Trophoblast cell (in vitro differentiated cells and primary cell): ENCODE measurements at regions not wholly inside any gene's neighbourhood (a gene's known extent, or its start where the extent isn't known, plus 50 kb on each side); places are given as distances from the start of the nearest gene placed in this dataset.
A peak's percentile ranks its signal among the peaks of the same experiment; 100 is the strongest.

Source experiments
- DNase-seq, 2 donors: peaks; one replicate each; pipeline ENCODE4 v3.0.0-alpha.2; 2016
- H2AFZ ChIP-seq: 2 replicates; pipeline ENCODE4 v1.6.1; 2013; ENCODE audit warnings: low read length, moderate library complexity, mild to moderate bottlenecking; ENCODE audit not compliant: insufficient read depth, poor library complexity
- H2AK5ac ChIP-seq: 2 replicates; pipeline ENCODE4 v1.6.1; 2013; ENCODE audit warnings: mild to moderate bottlenecking, low read length
- H2BK120ac ChIP-seq: 2 replicates; pipeline ENCODE4 v1.6.1; 2013; ENCODE audit warnings: low read length, mild to moderate bottlenecking, moderate library complexity; ENCODE audit not compliant: insufficient read depth, poor library complexity
- H2BK12ac ChIP-seq: 2 replicates; pipeline ENCODE4 v1.6.1; 2013; ENCODE audit warnings: mild to moderate bottlenecking, low read length, moderate library complexity
- H2BK5ac ChIP-seq: 2 replicates; pipeline ENCODE4 v1.6.1; 2013; ENCODE audit warnings: low read length, low read depth, moderate library complexity, mild to moderate bottlenecking; ENCODE audit not compliant: poor library complexity
- H3K14ac ChIP-seq: 2 replicates; pipeline ENCODE4 v1.6.1; 2013; ENCODE audit warnings: mild to moderate bottlenecking, low read length
- H3K18ac ChIP-seq: 2 replicates; pipeline ENCODE4 v1.6.1; 2013; ENCODE audit warnings: mild to moderate bottlenecking, low read length
- H3K23ac ChIP-seq: 2 replicates; pipeline ENCODE4 v1.6.1; 2013; ENCODE audit warnings: low read length
- H3K27ac ChIP-seq: 2 replicates; pipeline ENCODE4 v1.5.1; 2013; ENCODE audit warnings: low read depth, mild to moderate bottlenecking, inconsistent platforms, low read length, moderate library complexity
- H3K27me3 ChIP-seq: 2 replicates; pipeline ENCODE4 v1.6.1; 2013; ENCODE audit warnings: inconsistent platforms, mild to moderate bottlenecking, low read length, moderate library complexity; ENCODE audit not compliant: insufficient read depth
- H3K36me3 ChIP-seq, 2 experiments: 1 replicate in 1 of 2; 2 replicates in 1 of 2; pipeline ENCODE4 v1.6.1; 2013; ENCODE audit warnings: low read length in 2 of 2, mild to moderate bottlenecking in 2 of 2, moderate library complexity in 1 of 2; ENCODE audit not compliant: insufficient read depth in 2 of 2, control insufficient read depth in 1 of 2
- H3K4ac ChIP-seq: 2 replicates; pipeline ENCODE4 v1.6.1; 2013; ENCODE audit warnings: low read depth, mild to moderate bottlenecking, low read length, moderate library complexity
- H3K4me1 ChIP-seq, 2 experiments: 1 replicate in 1 of 2; 2 replicates in 1 of 2; pipeline ENCODE4 v1.6.1; 2013; ENCODE audit warnings: low read length in 2 of 2, mild to moderate bottlenecking in 2 of 2, moderate library complexity in 1 of 2; ENCODE audit not compliant: insufficient read depth in 2 of 2, control insufficient read depth in 1 of 2
- H3K4me2 ChIP-seq: 2 replicates; pipeline ENCODE4 v1.6.1; 2013; ENCODE audit warnings: inconsistent platforms, mild to moderate bottlenecking, low read length, moderate library complexity
- H3K4me3 ChIP-seq: 2 replicates; pipeline ENCODE4 v1.5.1; 2013; ENCODE audit warnings: mild to moderate bottlenecking, low read depth, low read length, inconsistent platforms
- H3K79me1 ChIP-seq: one replicate; pipeline ENCODE4 v1.6.1; 2013; ENCODE audit warnings: low read length
- H3K79me2 ChIP-seq: 2 replicates; pipeline ENCODE4 v1.6.1; 2013; ENCODE audit warnings: low read length, mild to moderate bottlenecking; ENCODE audit not compliant: control insufficient read depth, insufficient read depth, poor library complexity
- H3K9ac ChIP-seq: 2 replicates; pipeline ENCODE4 v1.6.1; 2013; ENCODE audit warnings: mild to moderate bottlenecking, low read length
- H3K9me3 ChIP-seq: 2 replicates; pipeline ENCODE4 v1.6.1; 2013; ENCODE audit warnings: low read depth, mild to moderate bottlenecking, control low read depth, inconsistent platforms, low read length; ENCODE audit not compliant: insufficient read depth
- H4K12ac ChIP-seq: 2 replicates; pipeline ENCODE4 v1.6.1; 2013; ENCODE audit warnings: low read depth, mild to moderate bottlenecking, low read length, moderate library complexity
- H4K8ac ChIP-seq: 2 replicates; pipeline ENCODE4 v1.6.1; 2013; ENCODE audit warnings: low read depth, mild to moderate bottlenecking, low read length, moderate library complexity
- H4K91ac ChIP-seq: one replicate; pipeline ENCODE4 v1.6.1; 2013; ENCODE audit warnings: low read depth, mild to moderate bottlenecking, low read length, moderate library complexity
- WGBS: extraction: QIAGEN DNeasy Blood & Tissue Kit; methylation state at CpG from one replicate; pipeline ENCODE4 v1.1.7; 2013; ENCODE audit warnings: missing lambda C conversion rate; ENCODE audit not compliant: insufficient read length, insufficient coverage; ENCODE audit errors: extremely low coverage; 5-methylcytosine and 5-hydroxymethylcytosine counted together

DNA sequence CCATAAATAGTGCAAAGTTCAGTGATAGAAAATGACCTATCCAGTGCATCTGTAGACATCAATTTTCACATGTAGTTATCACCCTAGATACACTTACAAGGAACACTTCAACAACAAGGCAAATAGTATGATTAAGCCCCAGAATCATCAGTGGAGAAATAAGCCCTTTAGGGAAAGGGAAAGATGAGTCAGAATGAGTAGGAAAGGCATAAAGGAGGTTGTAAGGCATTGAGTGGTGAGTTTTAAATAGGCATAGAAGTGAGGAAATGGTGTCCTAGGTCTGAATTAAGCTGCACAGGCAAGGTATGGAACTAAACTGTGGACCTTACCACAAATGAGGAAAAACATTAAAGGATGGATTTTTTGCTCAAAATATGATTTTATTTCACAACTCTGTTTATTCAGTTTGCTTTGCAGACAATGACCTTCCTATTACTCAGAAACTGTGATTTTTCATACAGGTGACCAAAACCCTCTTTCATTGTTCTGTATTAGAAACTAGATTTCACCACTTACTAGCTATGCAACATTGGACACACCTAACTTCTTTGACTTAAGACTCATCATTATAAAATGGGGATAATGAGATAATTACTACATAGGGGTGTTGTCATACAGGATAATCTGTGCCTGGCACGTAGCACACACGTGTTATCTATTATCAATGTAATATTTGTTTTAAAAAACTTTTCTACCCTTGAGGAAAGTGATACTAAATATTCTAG, 57.0 kb upstream of the MAP9 start:
- Histone ChIP-seq H2BK12ac (no peak overlapping the region), H3K79me1 (no peaks in the 10 kb centered on the region), H3K9ac (no peak overlapping the region), H4K12ac (no peak overlapping the region), H3K23ac (no peak overlapping the region), H2AFZ (no peak overlapping the region), H4K91ac (no peak overlapping the region), H2BK120ac (no peak overlapping the region), H3K79me2 (no peaks in the 10 kb centered on the region), H3K4me3 (no peak overlapping the region), H3K4me1 (no peaks in the 10 kb centered on the region), H3K4me2 (no peak overlapping the region), H3K9me3 (no peaks in the 10 kb centered on the region), H4K8ac (no peak overlapping the region), H2BK5ac (no peak overlapping the region), H3K36me3 (no peaks in the 10 kb centered on the region), H3K27me3 (no peaks in the 10 kb centered on the region), H3K4ac (no peak overlapping the region), H2AK5ac (no peak overlapping the region), H3K18ac (no peak overlapping the region), H3K14ac (no peak overlapping the region), H3K27ac (no peak overlapping the region)
- no CpG with 5 or more reads among the region's 2 CpGs for WGBS
- peak; percentile 13 to 50 for DNase-seq

DNA sequence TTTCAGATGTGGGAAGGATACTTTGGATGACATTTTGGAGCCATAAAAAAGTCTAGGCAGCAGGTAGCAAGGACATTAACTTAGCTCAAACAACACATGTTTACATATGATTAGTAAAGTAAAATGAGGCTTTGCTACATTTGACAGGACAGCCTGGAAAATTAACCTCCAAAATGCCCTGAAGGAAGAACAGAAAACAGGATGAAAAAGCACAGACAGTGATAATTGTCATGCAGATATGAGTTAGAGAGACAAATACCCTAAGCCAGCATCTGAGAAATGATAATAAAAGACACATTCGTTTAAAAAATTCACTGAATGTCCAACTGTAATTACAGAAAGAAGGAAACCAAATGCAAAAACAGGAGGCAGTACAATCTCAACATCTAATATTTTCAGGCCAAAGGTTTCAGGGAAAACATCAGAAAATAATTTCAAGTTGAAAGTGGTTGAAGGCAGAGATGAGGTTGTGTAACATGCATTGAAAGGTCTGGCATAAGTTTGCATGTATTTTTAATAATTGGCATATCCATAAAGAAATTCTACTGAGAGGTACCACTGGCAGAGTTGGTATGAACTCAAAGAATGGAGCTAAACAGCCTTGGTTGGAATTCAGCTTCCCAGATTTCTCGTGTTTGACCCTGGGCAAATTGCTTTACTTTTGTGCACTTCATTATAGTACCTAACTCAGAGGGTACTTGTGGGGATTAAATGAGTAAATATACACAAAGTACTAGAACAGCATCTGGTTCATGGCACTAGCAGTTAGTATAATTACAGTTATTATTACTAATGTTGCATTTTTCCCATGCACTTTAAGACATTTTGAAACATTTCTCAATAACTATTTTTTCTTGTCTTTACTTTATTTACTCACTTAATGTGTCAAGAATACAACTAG, 54.4 kb upstream of the MAP9 start:
- Histone ChIP-seq H2AFZ (no peak overlapping the region), H4K8ac (no peak overlapping the region), H2BK5ac (no peak overlapping the region), H2AK5ac (no peak overlapping the region), H3K27ac (no peak overlapping the region), H3K9me3 (peaks cover 2% of the 10 kb centered on the region), H3K36me3 (no peaks in the 10 kb centered on the region), H2BK120ac (no peak overlapping the region), H3K9ac (no peak overlapping the region), H2BK12ac (no peak overlapping the region), H3K4ac (no peak overlapping the region), H4K12ac (no peak overlapping the region), H3K23ac (no peak overlapping the region), H3K4me3 (no peak overlapping the region), H3K18ac (no peak overlapping the region), H3K4me2 (no peak overlapping the region), H3K79me1 (no peaks in the 10 kb centered on the region), H3K14ac (no peak overlapping the region), H3K79me2 (no peaks in the 10 kb centered on the region), H4K91ac (no peak overlapping the region), H3K4me1 (no peaks in the 10 kb centered on the region), H3K27me3 (no peaks in the 10 kb centered on the region)
- no CpG with 5 or more reads among the region's 2 CpGs for WGBS
- DNase-seq, result no peak

DNA sequence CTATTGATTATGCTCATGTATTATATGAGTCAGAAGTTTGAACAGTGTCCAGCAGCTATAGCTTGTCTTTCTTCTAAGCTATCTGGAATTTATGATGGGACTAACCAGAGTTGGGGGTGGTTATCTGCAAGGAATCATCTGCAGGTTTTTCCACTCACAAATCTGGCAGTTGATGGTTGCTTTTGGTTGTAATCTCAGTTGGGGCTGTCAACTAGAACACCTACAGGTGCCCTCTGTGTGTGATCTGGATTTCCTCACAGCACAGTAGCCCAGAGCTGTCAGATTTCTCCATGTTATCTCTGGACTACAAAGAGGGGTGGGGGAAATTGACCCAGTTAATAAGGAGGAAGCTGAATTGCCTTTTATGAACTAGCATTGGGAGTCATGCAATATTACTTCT, 51.4 kb upstream of the MAP9 start:
- Histone ChIP-seq H3K4me2 (no peak overlapping the region), H3K79me1 (no peaks in the 10 kb centered on the region), H4K12ac (no peak overlapping the region), H2BK5ac (no peak overlapping the region), H4K8ac (no peak overlapping the region), H2AFZ (no peak overlapping the region), H2BK120ac (no peak overlapping the region), H3K4me3 (no peak overlapping the region), H3K14ac (no peak overlapping the region), H2AK5ac (no peak overlapping the region), H3K18ac (no peak overlapping the region), H3K23ac (no peak overlapping the region), H3K27ac (no peak overlapping the region), H3K4ac (no peak overlapping the region), H4K91ac (no peak overlapping the region), H3K36me3 (no peaks in the 10 kb centered on the region), H2BK12ac (no peak overlapping the region), H3K4me1 (no peaks in the 10 kb centered on the region), H3K9me3 (peaks cover 2% of the 10 kb centered on the region), H3K79me2 (no peaks in the 10 kb centered on the region), H3K9ac (no peak overlapping the region), H3K27me3 (no peaks in the 10 kb centered on the region)
- no peak for DNase-seq

DNA sequence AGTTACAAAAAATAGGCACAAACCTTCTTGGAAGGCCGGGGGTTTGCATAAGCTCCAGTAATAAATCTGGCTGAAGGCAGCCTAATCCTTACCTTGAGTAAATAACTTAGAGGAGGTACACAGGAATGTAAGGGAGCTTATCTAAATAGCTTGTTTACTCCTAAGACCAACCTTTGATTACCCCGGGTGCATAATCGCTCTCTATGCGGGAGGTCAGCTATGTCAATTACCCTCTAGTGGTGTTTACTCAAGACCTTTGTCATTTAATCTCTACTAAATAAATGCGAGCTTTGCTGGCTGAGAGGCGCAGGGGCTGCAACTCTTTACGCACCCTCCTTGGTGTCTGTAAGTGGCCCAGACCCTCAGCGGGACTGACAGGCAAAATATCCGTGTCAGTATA, 50.2 kb upstream of the MAP9 start:
- no peak overlapping the region for H3K14ac ChIP-seq
- H4K8ac ChIP-seq, result no peak overlapping the region
- H4K91ac ChIP-seq, result no peak overlapping the region
- no peak overlapping the region for H2AFZ ChIP-seq
- no CpG with 5 or more reads among the region's 9 CpGs for WGBS
- no peaks in the 10 kb centered on the region for H3K27me3 ChIP-seq
- H3K4me1 ChIP-seq, result no peaks in the 10 kb centered on the region
- H2BK5ac ChIP-seq, result no peak overlapping the region
- no peak overlapping the region for H3K18ac ChIP-seq
- DNase-seq, result no peak
- no peak overlapping the region for H2BK120ac ChIP-seq
- H3K27ac ChIP-seq, result no peak overlapping the region
- no peak overlapping the region for H3K4me2 ChIP-seq
- no peak overlapping the region for H3K23ac ChIP-seq
- H3K9ac ChIP-seq, result no peak overlapping the region
- no peaks in the 10 kb centered on the region for H3K79me2 ChIP-seq
- no peaks in the 10 kb centered on the region for H3K79me1 ChIP-seq
- H2BK12ac ChIP-seq, result no peak overlapping the region
- peaks cover 2% of the 10 kb centered on the region for H3K9me3 ChIP-seq
- no peak overlapping the region for H3K4me3 ChIP-seq
- H3K36me3 ChIP-seq, result no peaks in the 10 kb centered on the region
- H4K12ac ChIP-seq, result no peak overlapping the region
- H2AK5ac ChIP-seq, result no peak overlapping the region
- H3K4ac ChIP-seq, result no peak overlapping the region
